Gastrocnemius medialis (tissue), 4 donors: ENCODE measurements at regions not wholly inside any gene's neighbourhood (a gene's known extent, or its start where the extent isn't known, plus 50 kb on each side); places are given as distances from the start of the nearest gene placed in this dataset.
"Not testable (repeated sequence)": the region's sequence is repeated elsewhere in the genome, so short reads cannot be mapped to it uniquely, and the experiment has no call there.

Experiments
- ATAC-seq, 2 donors: fragments of 150-250 bp; one replicate each; pipeline ENCODE4 v1.9.1; 2016
- DNase-seq, 2 donors: peaks; one replicate each; pipeline ENCODE4 v3.0.0-alpha.2; 2019
- H3K27ac ChIP-seq, 4 donors: fragments of 200-600 bp; sonication (generic); 1 replicate in 1 of 4; 2 replicates in 3 of 4; pipeline ENCODE4 v1.5.1; 2016 to 2018; ENCODE audit warnings: mild to moderate bottlenecking in 2 of 4, moderate library complexity in 1 of 4
- H3K27me3 ChIP-seq, 3 donors: fragments of 200-600 bp; sonication (generic) in 2 of 3; 1 replicate in 1 of 3; 2 replicates in 2 of 3; pipeline versions ENCODE4 v1.5.1 to v1.6.0; 2016 to 2019; ENCODE audit warnings: mild to moderate bottlenecking in 1 of 3, moderate library complexity in 1 of 3
- H3K36me3 ChIP-seq, 2 donors: fragments of 200-600 bp; sonication (generic) in 1 of 2; one replicate each; pipeline ENCODE4 v1.5.1; 2017 to 2018
- H3K4me1 ChIP-seq, 2 donors: fragments of 200-600 bp; sonication (generic) in 1 of 2; one replicate each; pipeline ENCODE4 v1.5.1; 2016 to 2017; ENCODE audit warnings: mild to moderate bottlenecking in 2 of 2
- H3K4me3 ChIP-seq, 4 donors: fragments of 200-600 bp; sonication (generic) in 3 of 4; 1 replicate in 1 of 4; 2 replicates in 3 of 4; pipeline ENCODE4 v1.5.1; 2016 to 2019; ENCODE audit warnings: mild to moderate bottlenecking in 2 of 4
- H3K9me3 ChIP-seq, 3 donors: fragments of 200-600 bp; sonication (generic) in 2 of 3; 1 replicate in 1 of 3; 2 replicates in 2 of 3; pipeline ENCODE4 v1.5.1; 2016 to 2019
- CTCF ChIP-seq, 5 experiments: fragments of 450-650 bp in 3 of 5; fragments of 200-600 bp in 2 of 5; sonication (generic) in 2 of 5; IDR thresholded peaks in 4 of 5; conservative IDR thresholded peaks in 1 of 5; 1 replicate in 4 of 5; 2 replicates in 1 of 5; pipeline ENCODE4 v1.5.1; 2016 to 2019; ENCODE audit warnings: antibody characterized with exemption in 5 of 5, mild to moderate bottlenecking in 3 of 5, moderate library complexity in 3 of 5
- POLR2A ChIP-seq, 2 donors: fragments of 450-650 bp; IDR thresholded peaks; one replicate each; pipeline ENCODE4 v1.6.1; 2017; ENCODE audit warnings: antibody characterized with exemption in 2 of 2, mild to moderate bottlenecking in 2 of 2, moderate library complexity in 2 of 2
- in situ Hi-C, 4 donors: fragments of 200-750 bp; cut with MboI; loops; one replicate each; pipeline versions ENCODE4 v1.15.0 to v1.8.0; 2017; ENCODE audit warnings: low sequenced_read_pairs in 4 of 4
- intact Hi-C: fragments of 100-400 bp; cut with DNase I; formaldehyde crosslinking; loops from one replicate; pipeline ENCODE4 v1.15.1; 2023; ENCODE audit warnings: low total_unique reads

- intact Hi-C loops (no loop called here), in situ Hi-C loops (no loop called here)
- TF ChIP-seq CTCF (IDR thresholded peaks at IDR 0.05 in 4 of 5, conservative IDR thresholded peaks at IDR 0.05 in 1 of 5) (no peak), POLR2A (IDR thresholded peaks at IDR 0.05) (no peak)
Observed at GRCh38 chr13:90723381-90723780, 624.1 kb upstream of the MIR17HG start.

GRCh38 chr13:90726375-90726774, 621.1 kb upstream of the MIR17HG start:
- no peak for ATAC-seq
- Histone ChIP-seq H3K36me3 (no peaks in the 10 kb centered on the region), H3K27me3 (no peaks in the 10 kb centered on the region), H3K9me3 (no peaks in the 10 kb centered on the region), H3K4me3 (no peak overlapping the region), H3K27ac (no peak overlapping the region), H3K4me1 (no peaks in the 10 kb centered on the region)
- no peak for TF ChIP-seq CTCF (IDR thresholded peaks at IDR 0.05 in 4 of 5, conservative IDR thresholded peaks at IDR 0.05 in 1 of 5)
- intact Hi-C loops (no loop called here), in situ Hi-C loops (no loop called here)
- DNase-seq = no peak

More at GRCh38 chr13:90723381-90723780, 624.1 kb upstream of the MIR17HG start:
- no peaks in the 10 kb centered on the region for H3K36me3 ChIP-seq
- H3K27ac ChIP-seq = no peak overlapping the region
- DNase-seq = no peak
- no peaks in the 10 kb centered on the region for H3K4me1 ChIP-seq
- no peaks in the 10 kb centered on the region for H3K9me3 ChIP-seq
- no peak for ATAC-seq
- H3K4me3 ChIP-seq = no peak overlapping the region
- no peaks in the 10 kb centered on the region for H3K27me3 ChIP-seq

GRCh38 chr13:90732049-90732448, 615.4 kb upstream of the MIR17HG start:
- Histone ChIP-seq H3K27ac (no peak overlapping the region), H3K27me3 (no peaks in the 10 kb centered on the region), H3K9me3 (no peaks in the 10 kb centered on the region), H3K4me1 (no peaks in the 10 kb centered on the region), H3K4me3 (no peak overlapping the region), H3K36me3 (no peaks in the 10 kb centered on the region)
- in situ Hi-C loops = no loop called here
- intact Hi-C loops = no loop called here
- TF ChIP-seq CTCF (IDR thresholded peaks at IDR 0.05 in 4 of 5, conservative IDR thresholded peaks at IDR 0.05 in 1 of 5) (no peak), POLR2A (IDR thresholded peaks at IDR 0.05) (no peak)
- no peak for DNase-seq
- no peak for ATAC-seq

GRCh38 chr13:90734497-90734896, 613.0 kb upstream of the MIR17HG start:
- ATAC-seq, H3K27me3 ChIP-seq, H3K36me3 ChIP-seq, DNase-seq, H3K4me3 ChIP-seq, H3K9me3 ChIP-seq, intact Hi-C loops, H3K4me1 ChIP-seq, H3K27ac ChIP-seq, in situ Hi-C loops: not testable (repeated sequence)

- TF ChIP-seq POLR2A (IDR thresholded peaks at IDR 0.05) (no peak), CTCF (IDR thresholded peaks at IDR 0.05 in 4 of 5, conservative IDR thresholded peaks at IDR 0.05 in 1 of 5) (no peak)
- Histone ChIP-seq H3K4me3 (no peak overlapping the region), H3K9me3 (no peaks in the 10 kb centered on the region), H3K27ac (no peak overlapping the region), H3K27me3 (no peaks in the 10 kb centered on the region), H3K4me1 (no peaks in the 10 kb centered on the region), H3K36me3 (no peaks in the 10 kb centered on the region)
- DNase-seq = no peak
- ATAC-seq = no peak
- in situ Hi-C loops (no loop called here), intact Hi-C loops (no loop called here)
Observed at GRCh38 chr13:90738881-90739280, 608.6 kb upstream of the MIR17HG start.
